Mesenchymal stem cell (in vitro differentiated cells and primary cell): ENCODE measurements at regions not wholly inside any gene's neighbourhood (a gene's known extent, or its start where the extent isn't known, plus 50 kb on each side); places are given as distances from the start of the nearest gene placed in this dataset.

Source experiments
- DNase-seq: peaks from one replicate; pipeline ENCODE4 v3.0.0-alpha.2; 2013
- H2AFZ ChIP-seq: one replicate; pipeline ENCODE4 v1.6.1; 2013; ENCODE audit warnings: low read depth, mild to moderate bottlenecking, control low read depth, inconsistent platforms, low read length, moderate library complexity
- H2AK5ac ChIP-seq: 2 replicates; pipeline ENCODE4 v1.6.1; 2013; ENCODE audit warnings: low read length, moderate library complexity, mild to moderate bottlenecking, inconsistent platforms; ENCODE audit not compliant: severe bottlenecking
- H2BK120ac ChIP-seq: one replicate; pipeline ENCODE4 v1.6.1; 2013; ENCODE audit warnings: low read depth, mild to moderate bottlenecking, inconsistent platforms, low read length, moderate library complexity
- H2BK12ac ChIP-seq, 2 experiments: one replicate each; pipeline ENCODE4 v1.6.1; 2013; ENCODE audit warnings: inconsistent platforms in 2 of 2, low read length in 2 of 2, mild to moderate bottlenecking in 2 of 2, moderate library complexity in 2 of 2, control low read depth in 1 of 2
- H2BK15ac ChIP-seq: one replicate; pipeline ENCODE4 v1.6.1; 2013; ENCODE audit warnings: mild to moderate bottlenecking, low read depth, inconsistent platforms; ENCODE audit not compliant: poor library complexity, severe bottlenecking
- H2BK5ac ChIP-seq: 2 replicates; pipeline ENCODE4 v1.6.1; 2013; ENCODE audit warnings: low read depth, mild to moderate bottlenecking, low read length, control low read depth, inconsistent platforms; ENCODE audit not compliant: poor library complexity, severe bottlenecking
- H3K14ac ChIP-seq, 2 experiments: one replicate each; pipeline ENCODE4 v1.6.1; 2013; ENCODE audit warnings: inconsistent platforms in 2 of 2, low read length in 2 of 2, control low read depth in 1 of 2, mild to moderate bottlenecking in 1 of 2, moderate library complexity in 1 of 2
- H3K18ac ChIP-seq, 2 experiments: one replicate each; pipeline ENCODE4 v1.6.1; 2013; ENCODE audit warnings: inconsistent platforms in 2 of 2, low read length in 2 of 2, control low read depth in 1 of 2, low read depth in 1 of 2, mild to moderate bottlenecking in 1 of 2
- H3K23ac ChIP-seq, 2 experiments: one replicate each; pipeline ENCODE4 v1.6.1; 2013; ENCODE audit warnings: inconsistent platforms in 2 of 2, low read length in 2 of 2, mild to moderate bottlenecking in 2 of 2, moderate library complexity in 2 of 2, control low read depth in 1 of 2
- H3K27ac ChIP-seq: 2 replicates; pipeline ENCODE4 v1.5.1; 2013; ENCODE audit warnings: mild to moderate bottlenecking, moderate library complexity, low read length, control low read depth, inconsistent platforms; ENCODE audit not compliant: poor library complexity, severe bottlenecking
- H3K27me3 ChIP-seq, 2 experiments: 2 replicates each; pipeline versions ENCODE4 v1.6.1 to v1.7.0; 2013; ENCODE audit warnings: low read length in 2 of 2, mild to moderate bottlenecking in 2 of 2, moderate library complexity in 2 of 2, control low read depth in 1 of 2, inconsistent platforms in 1 of 2; ENCODE audit not compliant: control insufficient read depth in 1 of 2, insufficient read depth in 1 of 2
- H3K36me3 ChIP-seq, 2 experiments: 2 replicates each; pipeline versions ENCODE4 v1.6.1 to v1.7.0; 2013; ENCODE audit warnings: low read length in 2 of 2, control low read depth in 1 of 2, inconsistent platforms in 1 of 2, low read depth in 1 of 2, mild to moderate bottlenecking in 1 of 2; ENCODE audit not compliant: insufficient read depth in 2 of 2, control insufficient read depth in 1 of 2
- H3K4ac ChIP-seq, 2 experiments: one replicate each; pipeline ENCODE4 v1.6.1; 2013; ENCODE audit warnings: inconsistent platforms in 2 of 2, low read length in 2 of 2, mild to moderate bottlenecking in 2 of 2, moderate library complexity in 2 of 2, control low read depth in 1 of 2, low read depth in 1 of 2
- H3K4me1 ChIP-seq: 2 replicates; pipeline ENCODE4 v1.6.1; 2013; ENCODE audit warnings: low read depth, low read length, control low read depth; ENCODE audit not compliant: control insufficient read depth, insufficient read depth
- H3K4me2 ChIP-seq: 2 replicates; pipeline ENCODE4 v1.6.1; 2013; ENCODE audit warnings: low read length, mild to moderate bottlenecking, inconsistent platforms; ENCODE audit not compliant: poor library complexity, severe bottlenecking
- H3K4me3 ChIP-seq, 2 experiments: 2 replicates each; pipeline versions ENCODE4 v1.5.1 to v1.7.0; 2013; ENCODE audit warnings: low read length in 2 of 2, mild to moderate bottlenecking in 2 of 2, control low read depth in 1 of 2, low read depth in 1 of 2; ENCODE audit not compliant: insufficient read depth in 1 of 2
- H3K79me1 ChIP-seq: replicated peaks from 2 replicates; pipeline ENCODE4 v1.6.1; 2013; ENCODE audit warnings: mild to moderate bottlenecking, control low read depth, low read length, inconsistent platforms; ENCODE audit not compliant: poor library complexity, severe bottlenecking
- H3K9ac ChIP-seq: 2 replicates; pipeline ENCODE4 v1.7.0; 2013; ENCODE audit warnings: mild to moderate bottlenecking, low read length, moderate library complexity
- H3K9me3 ChIP-seq: 2 replicates; pipeline ENCODE4 v1.7.0; 2013; ENCODE audit warnings: mild to moderate bottlenecking, low read length; ENCODE audit not compliant: control insufficient read depth
- H4K8ac ChIP-seq: one replicate; pipeline ENCODE4 v1.6.1; 2013; ENCODE audit warnings: inconsistent platforms, mild to moderate bottlenecking, low read length, moderate library complexity
- H4K91ac ChIP-seq: one replicate; pipeline ENCODE4 v1.6.1; 2013; ENCODE audit warnings: mild to moderate bottlenecking, low read length, inconsistent platforms
- whole genome bisulfite sequencing: methylation state at CpG from one replicate; pipeline ENCODE4 v1.1.7; 2013; ENCODE audit warnings: mixed read lengths; 5-methylcytosine and 5-hydroxymethylcytosine counted together

- H2BK5ac ChIP-seq: no peak overlapping the region
- no peak overlapping the region for H2BK15ac ChIP-seq
Observed at GRCh38 chrX:94751611-94752010, 1077.6 kb downstream of the FAM133A start.

DNA sequence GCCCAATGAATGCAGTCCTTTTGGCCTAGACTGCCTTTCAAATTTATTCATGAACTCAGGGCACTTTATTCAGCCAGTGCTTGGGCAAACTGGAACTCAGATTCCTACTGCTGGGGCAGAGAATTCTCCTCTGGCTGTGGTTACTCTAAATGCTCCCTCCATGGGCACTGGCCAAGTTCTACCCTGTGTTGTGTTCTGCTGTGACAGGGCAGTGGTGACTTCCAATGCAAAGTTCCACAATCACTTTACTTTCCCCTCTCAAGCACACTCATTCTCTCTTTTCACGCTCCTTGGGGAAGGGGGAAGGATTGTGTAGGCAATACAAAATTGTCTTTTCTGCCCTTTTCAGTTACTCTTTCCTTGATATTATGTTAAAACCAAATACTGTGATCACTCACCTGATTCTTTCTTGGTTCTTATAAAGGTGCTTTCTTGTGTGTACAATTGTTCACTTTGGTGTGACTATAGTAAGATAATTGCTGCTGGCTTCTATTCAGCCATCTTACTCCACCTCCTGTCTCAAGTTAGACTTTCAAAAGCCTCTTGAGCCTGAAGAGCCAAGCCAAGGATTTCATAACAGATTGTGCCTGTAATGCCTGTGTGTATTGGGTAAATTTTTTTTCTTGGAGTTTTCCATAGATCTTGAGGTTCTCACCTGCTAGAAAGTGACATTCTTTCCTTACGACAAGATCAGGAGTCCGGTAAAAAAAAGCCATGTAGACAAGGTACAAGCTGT is 1078.6 kb downstream of the FAM133A start:
- no peaks in the 10 kb centered on the region for H3K36me3 ChIP-seq
- no peak overlapping the region for H3K14ac ChIP-seq
- no peak overlapping the region for H3K27ac ChIP-seq
- no peaks in the 10 kb centered on the region for H3K4me1 ChIP-seq
- H2BK5ac ChIP-seq: no peak overlapping the region
- H2BK15ac ChIP-seq: no peak overlapping the region
- H4K91ac ChIP-seq: no peak overlapping the region
- H3K9me3 ChIP-seq: no peaks in the 10 kb centered on the region
- H4K8ac ChIP-seq: no peak overlapping the region
- H2BK12ac ChIP-seq: no peak overlapping the region
- no peak overlapping the region for H3K4me2 ChIP-seq
- no peak overlapping the region for H3K23ac ChIP-seq
- H2AK5ac ChIP-seq: no peak overlapping the region
- H3K9ac ChIP-seq: no peak overlapping the region
- no CpG with 5 or more reads among the region's 3 CpGs for WGBS
- no peaks in the 10 kb centered on the region for H3K79me1 ChIP-seq
- H3K27me3 ChIP-seq: peaks cover 0 to 5% of the 10 kb centered on the region in 2 experiments
- H3K18ac ChIP-seq: no peak overlapping the region
- H3K4ac ChIP-seq: no peak overlapping the region
- H2BK120ac ChIP-seq: no peak overlapping the region
- no peak overlapping the region for H3K4me3 ChIP-seq
- DNase-seq: no peak
- H2AFZ ChIP-seq: no peak overlapping the region

More at GRCh38 chrX:94751611-94752010, 1077.6 kb downstream of the FAM133A start:
- Histone ChIP-seq H3K9ac (no peak overlapping the region), H3K36me3 (no peaks in the 10 kb centered on the region), H3K79me1 (no peaks in the 10 kb centered on the region), H3K4ac (no peak overlapping the region), H3K14ac (no peak overlapping the region), H3K4me1 (no peaks in the 10 kb centered on the region), H2BK12ac (no peak overlapping the region), H2AFZ (no peak overlapping the region), H3K4me3 (no peak overlapping the region), H3K18ac (no peak overlapping the region), H3K4me2 (no peak overlapping the region), H3K27me3 (peaks cover 0 to 5% of the 10 kb centered on the region in 2 experiments), H3K27ac (no peak overlapping the region), H2AK5ac (no peak overlapping the region), H4K8ac (no peak overlapping the region), H3K9me3 (no peaks in the 10 kb centered on the region), H3K23ac (no peak overlapping the region), H4K91ac (no peak overlapping the region), H2BK120ac (no peak overlapping the region)
- DNase-seq: no peak

DNA sequence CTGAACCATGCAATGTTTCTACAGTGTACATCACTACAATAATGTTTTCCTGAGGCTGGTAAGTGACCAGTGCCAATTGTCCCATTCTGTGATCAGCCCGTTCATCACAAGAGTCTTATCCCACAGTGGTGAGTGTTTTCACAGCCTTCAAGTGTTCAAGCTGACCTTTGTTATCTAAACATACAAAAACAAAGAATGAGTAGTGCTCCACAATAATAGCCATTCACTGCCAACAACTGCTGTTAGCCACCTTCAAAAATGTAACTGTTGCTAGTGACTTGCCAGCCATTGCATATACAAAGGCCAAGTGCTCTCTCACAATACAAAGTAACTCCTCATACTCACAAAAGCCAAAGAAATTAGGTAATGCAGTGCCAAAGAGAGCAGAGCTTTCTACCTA is 1084.1 kb downstream of the FAM133A start:
- Histone ChIP-seq H2BK15ac (no peak overlapping the region), H3K14ac (no peak overlapping the region), H3K23ac (no peak overlapping the region), H2BK120ac (no peak overlapping the region), H2BK12ac (no peak overlapping the region), H4K8ac (no peak overlapping the region), H2AFZ (no peak overlapping the region), H3K79me1 (no peaks in the 10 kb centered on the region), H3K4ac (no peak overlapping the region), H3K4me2 (no peak overlapping the region), H3K27me3 (no peaks in the 10 kb centered on the region), H2BK5ac (no peak overlapping the region), H3K4me3 (no peak overlapping the region), H3K4me1 (no peaks in the 10 kb centered on the region), H2AK5ac (no peak overlapping the region), H3K9me3 (no peaks in the 10 kb centered on the region), H3K27ac (no peak overlapping the region), H3K18ac (no peak overlapping the region), H3K9ac (no peak overlapping the region), H4K91ac (no peak overlapping the region), H3K36me3 (no peaks in the 10 kb centered on the region)
- WGBS: 75% methylated on average over 1 of the region's 1 CpG
- DNase-seq: no peak

GRCh38 chrX:94775640-94776039 is 1101.6 kb downstream of the FAM133A start:
- WGBS: no CpG with 5 or more reads among the region's 2 CpGs
- no peak overlapping the region for H4K8ac ChIP-seq
- no peak overlapping the region for H2BK120ac ChIP-seq
- no peak overlapping the region for H3K4me3 ChIP-seq
- no peaks in the 10 kb centered on the region for H3K36me3 ChIP-seq
- H3K18ac ChIP-seq: no peak overlapping the region
- DNase-seq: no peak
- no peak overlapping the region for H3K23ac ChIP-seq
- H2BK15ac ChIP-seq: no peak overlapping the region
- H2AK5ac ChIP-seq: no peak overlapping the region
- H3K9me3 ChIP-seq: peaks cover 7% of the 10 kb centered on the region
- H3K4me2 ChIP-seq: no peak overlapping the region
- H4K91ac ChIP-seq: no peak overlapping the region
- H3K4ac ChIP-seq: no peak overlapping the region
- no peaks in the 10 kb centered on the region for H3K79me1 ChIP-seq
- no peak overlapping the region for H2AFZ ChIP-seq
- H2BK5ac ChIP-seq: no peak overlapping the region
- no peaks in the 10 kb centered on the region for H3K27me3 ChIP-seq
- H3K27ac ChIP-seq: no peak overlapping the region
- no peak overlapping the region for H2BK12ac ChIP-seq
- H3K14ac ChIP-seq: no peak overlapping the region
- no peak overlapping the region for H3K9ac ChIP-seq
- H3K4me1 ChIP-seq: no peaks in the 10 kb centered on the region
